HepG2 (cell line): ENCODE measurements at regions not wholly inside any gene's neighbourhood (a gene's known extent, or its start where the extent isn't known, plus 50 kb on each side); places are given as distances from the start of the nearest gene placed in this dataset.

Experiments used
- ATAC-seq: fragments of 200-7000 bp; cut with Tn5 transposase; 3 replicates; pipeline ENCODE4 v1.9.1; 2020; ENCODE audit warnings: mild to moderate bottlenecking, moderate library complexity
- BruUV-seq: library from RNA; stranded (reverse); fragments of 400-500 nt; replicated peaks from 2 replicates; lab custom pipeline; 2021; lab: Mats Ljungman, UMichigan
- CTCF ChIA-PET: fragments of 300-600 bp; formaldehyde crosslinking; extraction: SDS; loops from one replicate; lab custom pipeline; 2021; ENCODE audit warnings: low total read pairs, inconsistent platforms, low intra/inter-chr PET ratio; lab: Yijun Ruan, JAX
- POLR2A ChIA-PET: fragments of 350-600 bp; sonication (Branson Sonifier 250); formaldehyde crosslinking; loops from one replicate; lab custom pipeline; 2020; ENCODE audit warnings: antibody characterized with exemption, inconsistent platforms; lab: Yijun Ruan, JAX
- DNase-seq: peaks from one replicate; pipeline ENCODE4 v3.0.0-alpha.2; 2015; ENCODE audit warnings: low spot score
- FAIRE-seq: peaks from 3 replicates; lab custom pipeline; 2011; peaks lifted over from hg19 to GRCh38; lab: Jason Lieb, UNC
- H2AFZ ChIP-seq: one replicate; pipeline ENCODE4 v1.6.1; 2011; ENCODE audit warnings: low read length, inconsistent platforms
- H3K27ac ChIP-seq: fragments of 300-600 bp; 3 replicates; pipeline ENCODE4 v1.8.0; 2011; ENCODE audit warnings: mixed run types, mild to moderate bottlenecking, mixed read lengths, low read length, inconsistent platforms; ENCODE audit not compliant: insufficient read depth; ENCODE audit errors: extremely low read length
- H3K27me3 ChIP-seq, 2 experiments: fragments of 200-600 bp in 1 of 2; 2 replicates in 1 of 2; 3 replicates in 1 of 2; pipeline versions ENCODE4 v1.6.0 to v1.8.0; 2011; ENCODE audit warnings: low read length in 2 of 2, mild to moderate bottlenecking in 2 of 2, moderate library complexity in 2 of 2, inconsistent platforms in 1 of 2; ENCODE audit not compliant: insufficient read depth in 2 of 2, control insufficient read depth in 1 of 2
- H3K36me3 ChIP-seq, 2 experiments: fragments of 200-600 bp in 1 of 2; replicated peaks in 1 of 2; 2 replicates in 1 of 2; 3 replicates in 1 of 2; pipeline versions ENCODE4 v1.5.1 to v1.8.0; 2011; ENCODE audit warnings: low read length in 2 of 2, inconsistent platforms in 1 of 2; ENCODE audit not compliant: insufficient read depth in 2 of 2, control insufficient read depth in 1 of 2
- H3K4me1 ChIP-seq: 2 replicates; pipeline ENCODE4 v1.5.1; 2012; ENCODE audit warnings: low read length, inconsistent platforms; ENCODE audit not compliant: insufficient read depth
- H3K4me2 ChIP-seq: 2 replicates; pipeline ENCODE4 v1.6.0; 2011; ENCODE audit warnings: low read depth, low read length, inconsistent platforms
- H3K4me3 ChIP-seq, 3 experiments: fragments of 200-600 bp in 1 of 3; sonication (generic), shearing (Covaris generic) in 1 of 3; replicated peaks in 1 of 3; 2 replicates each; pipeline ENCODE4 v1.5.1; 2011 to 2016; ENCODE audit warnings: low read length in 3 of 3, inconsistent platforms in 2 of 3, low read depth in 2 of 3, mild to moderate bottlenecking in 2 of 3, control low read depth in 1 of 3, mixed read lengths in 1 of 3; ENCODE audit not compliant: insufficient read depth in 1 of 3
- H3K79me2 ChIP-seq: one replicate; pipeline ENCODE4 v1.6.1; 2011; ENCODE audit warnings: low read length, inconsistent platforms; ENCODE audit not compliant: insufficient read depth
- H3K9ac ChIP-seq: 2 replicates; pipeline ENCODE4 v1.6.0; 2011; ENCODE audit warnings: mild to moderate bottlenecking, low read depth, low read length, inconsistent platforms; ENCODE audit not compliant: insufficient read depth
- H3K9me3 ChIP-seq: 2 replicates; pipeline ENCODE4 v1.5.1; 2012; ENCODE audit warnings: mild to moderate bottlenecking, low read length
- H4K20me1 ChIP-seq: 2 replicates; pipeline ENCODE4 v1.6.0; 2011; ENCODE audit warnings: inconsistent platforms, mild to moderate bottlenecking, low read length, moderate library complexity; ENCODE audit not compliant: insufficient read depth
- ARHGAP35 ChIP-seq: sonication (generic); formaldehyde crosslinking; IDR thresholded peaks from 2 replicates; pipeline ENCODE4 v1.9.0; 2022; ENCODE audit warnings: mild to moderate bottlenecking, inconsistent platforms, moderate library complexity, missing genetic modification reagents, borderline replicate concordance
- CTCF ChIP-seq: sonication (generic); formaldehyde crosslinking; IDR thresholded peaks from 2 replicates; pipeline ENCODE4 v1.5.0; 2020; ENCODE audit warnings: mild to moderate bottlenecking, missing genetic modification reagents, moderate library complexity
- DNMT3B ChIP-seq: conservative IDR thresholded peaks from 2 replicates; pipeline ENCODE4 v1.6.1; 2016; ENCODE audit warnings: missing biosample characterization, control low read depth
- ELF4 ChIP-seq: sonication (generic); formaldehyde crosslinking; IDR thresholded peaks from 2 replicates; pipeline ENCODE4 v1.5.0; 2020; ENCODE audit warnings: missing genetic modification reagents, mild to moderate bottlenecking, moderate library complexity, borderline replicate concordance
- ESRRA ChIP-seq: sonication (generic); formaldehyde crosslinking; IDR thresholded peaks from 2 replicates; pipeline ENCODE4 v1.5.1; 2020; ENCODE audit warnings: mild to moderate bottlenecking, low read depth, missing genetic modification reagents
- GLI4 ChIP-seq: sonication (generic); formaldehyde crosslinking; IDR thresholded peaks from 2 replicates; pipeline ENCODE4 v1.5.1; 2020; ENCODE audit warnings: missing genetic modification reagents, mild to moderate bottlenecking, moderate library complexity, borderline replicate concordance
- HMGA1 ChIP-seq: sonication (generic); formaldehyde crosslinking; conservative IDR thresholded peaks from 2 replicates; pipeline ENCODE4 v1.4.0; 2020; ENCODE audit warnings: missing genetic modification reagents
- MAFF ChIP-seq: IDR thresholded peaks from 2 replicates; pipeline ENCODE4 v1.6.1; 2011; ENCODE audit warnings: low read depth, low read length, improper control_type of control experiment
- MAFK ChIP-seq, 2 experiments: IDR thresholded peaks in 1 of 2; conservative IDR thresholded peaks in 1 of 2; 2 replicates each; pipeline ENCODE4 v1.6.1; 2011; ENCODE audit warnings: improper control_type of control experiment in 2 of 2, low read length in 2 of 2
- SNAPC2 ChIP-seq: sonication (generic); formaldehyde crosslinking; IDR thresholded peaks from 2 replicates; pipeline ENCODE4 v1.8.1; 2022; ENCODE audit warnings: mild to moderate bottlenecking, missing genetic modification reagents
- STAG1 ChIP-seq: sonication (generic); formaldehyde crosslinking; IDR thresholded peaks from 2 replicates; pipeline ENCODE4 v1.4.0; 2020; ENCODE audit warnings: missing genetic modification reagents
- TBX3 ChIP-seq: fragments of 450-650 bp; IDR thresholded peaks from 2 replicates; pipeline ENCODE4 v1.6.1; 2017; ENCODE audit warnings: antibody characterized with exemption, mild to moderate bottlenecking, inconsistent platforms, borderline replicate concordance
- ZBTB44 ChIP-seq: sonication (generic); formaldehyde crosslinking; IDR thresholded peaks from 2 replicates; pipeline ENCODE4 v1.4.0; 2020; ENCODE audit warnings: missing genetic modification reagents
- ZBTB7B ChIP-seq: sonication (generic); formaldehyde crosslinking; IDR thresholded peaks from 2 replicates; pipeline ENCODE4 v1.4.0; 2020; ENCODE audit warnings: missing genetic modification reagents
- ZFP36L1 ChIP-seq: sonication (generic); formaldehyde crosslinking; IDR thresholded peaks from 2 replicates; pipeline ENCODE4 v1.8.0; 2022; ENCODE audit warnings: mild to moderate bottlenecking, missing genetic modification reagents, moderate library complexity
- ZNF138 ChIP-seq: sonication (generic); formaldehyde crosslinking; IDR thresholded peaks from 2 replicates; pipeline ENCODE4 v1.5.0; 2020; ENCODE audit warnings: mild to moderate bottlenecking, low read depth, missing genetic modification reagents
- ZNF331 ChIP-seq: sonication (generic); formaldehyde crosslinking; IDR thresholded peaks from 2 replicates; pipeline ENCODE4 v1.4.0; 2020; ENCODE audit warnings: missing genetic modification reagents
- WGBS: methylation state at CpG from one replicate; pipeline ENCODE4 v1.1.6; 2017; ENCODE audit warnings: low lambda C conversion rate; 5-methylcytosine and 5-hydroxymethylcytosine counted together
- in situ Hi-C: cut with HindIII; loops from 2 replicates; pipeline ENCODE4 v1.10.0; 2017; ENCODE audit warnings: low pct_unique_long_range_greater_than_20kb; ENCODE audit not compliant: extremely low pct_ligation_motif_present
- intact Hi-C: fragments of 100-400 bp; cut with micrococcal nuclease; formaldehyde crosslinking; loops from one replicate; pipeline ENCODE4 v1.10.0; 2022; ENCODE audit not compliant: unreplicated experiment

- Histone ChIP-seq H3K4me3 (no peak overlapping the region), H3K9me3 (no peaks in the 10 kb centered on the region), H3K4me2 (no peak overlapping the region), H4K20me1 (no peaks in the 10 kb centered on the region), H2AFZ (no peak overlapping the region), H3K27me3 (no peaks in the 10 kb centered on the region), H3K27ac (no peak overlapping the region), H3K9ac (no peak overlapping the region), H3K79me2 (no peaks in the 10 kb centered on the region), H3K4me1 (no peaks in the 10 kb centered on the region), H3K36me3 (no peaks in the 10 kb centered on the region)
- TF ChIP-seq MAFK (conservative IDR thresholded peaks at IDR 0.05 in 1 of 2, IDR thresholded peaks at IDR 0.05 in 1 of 2; ENCODE audit: low read length in 2 of 2) (peak; percentile 69 to 80), TBX3 (no peak), MAFF (peak; percentile 69; the same call in 1 of the 2 replicates)
- BruUV-seq = no TSS peak
- CTCF ChIA-PET = no interaction called here
- 23% methylated on average over 3 of the region's 3 CpGs for WGBS
- ATAC-seq (no peak), FAIRE-seq (no peak), DNase-seq (no peak)
- in situ Hi-C loops (no loop called here), intact Hi-C loops (no loop called here)
- POLR2A ChIA-PET = no interaction called here
Observed at GRCh38 chr2:53021292-53021691, 746.3 kb upstream of the CHAC2 start.

- BruUV-seq = no TSS peak
- Histone ChIP-seq H3K4me1 (no peaks in the 10 kb centered on the region), H3K36me3 (no peaks in the 10 kb centered on the region), H2AFZ (no peak overlapping the region), H3K27me3 (no peaks in the 10 kb centered on the region), H3K4me2 (no peak overlapping the region), H3K4me3 (no peak overlapping the region), H3K27ac (no peak overlapping the region), H3K79me2 (no peaks in the 10 kb centered on the region), H3K9me3 (no peaks in the 10 kb centered on the region), H4K20me1 (no peaks in the 10 kb centered on the region), H3K9ac (no peak overlapping the region)
- ChIA-PET POLR2A (no interaction called here), CTCF (no interaction called here)
- FAIRE-seq = no peak
- 2% methylated on average over 2 of the region's 2 CpGs for WGBS
- DNase-seq = no peak
- intact Hi-C loops (loop anchor here (1.0 kb wide), 1 partner anchor 183 kb away; no protein-coding TSS in a partner anchor), in situ Hi-C loops (no loop called here)
- 0 out of 3 replicates have a peak, but pooled peaks have one; percentile 45 for ATAC-seq
- TF ChIP-seq ZBTB7B (CRISPR knock-in tag) = no peak
- TF ChIP-seq ZNF331 = no peak
- no peak for TF ChIP-seq ARHGAP35 (CRISPR knock-in tag)
- no peak for TF ChIP-seq SNAPC2 (CRISPR knock-in tag)
- no peak for TF ChIP-seq ZBTB44 (CRISPR knock-in tag)
- peak; percentile 38; the same call in 1 of the 2 replicates for TF ChIP-seq STAG1 (CRISPR knock-in tag)
- TF ChIP-seq ELF4 (CRISPR knock-in tag) = no peak
- no peak for TF ChIP-seq GLI4 (CRISPR knock-in tag)
- no peak for TF ChIP-seq DNMT3B (CRISPR knock-in tag)
- no peak for TF ChIP-seq HMGA1 (CRISPR knock-in tag)
- no peak for TF ChIP-seq ZFP36L1 (CRISPR knock-in tag)
- no peak for TF ChIP-seq ZNF138 (CRISPR knock-in tag)
- TF ChIP-seq ESRRA (CRISPR knock-in tag) = no peak
- TF ChIP-seq CTCF (CRISPR knock-in tag) = 0 out of 2 replicates have a peak, but pooled peaks have one; percentile 10
Observed at GRCh38 chr2:53018825-53019425, 748.7 kb upstream of the CHAC2 start.
